ENCODE measurements at regions not wholly inside any gene's neighbourhood (a gene's known extent, or its start where the extent isn't known, plus 50 kb on each side); places are given as distances from the start of the nearest gene placed in this dataset.

DNA sequence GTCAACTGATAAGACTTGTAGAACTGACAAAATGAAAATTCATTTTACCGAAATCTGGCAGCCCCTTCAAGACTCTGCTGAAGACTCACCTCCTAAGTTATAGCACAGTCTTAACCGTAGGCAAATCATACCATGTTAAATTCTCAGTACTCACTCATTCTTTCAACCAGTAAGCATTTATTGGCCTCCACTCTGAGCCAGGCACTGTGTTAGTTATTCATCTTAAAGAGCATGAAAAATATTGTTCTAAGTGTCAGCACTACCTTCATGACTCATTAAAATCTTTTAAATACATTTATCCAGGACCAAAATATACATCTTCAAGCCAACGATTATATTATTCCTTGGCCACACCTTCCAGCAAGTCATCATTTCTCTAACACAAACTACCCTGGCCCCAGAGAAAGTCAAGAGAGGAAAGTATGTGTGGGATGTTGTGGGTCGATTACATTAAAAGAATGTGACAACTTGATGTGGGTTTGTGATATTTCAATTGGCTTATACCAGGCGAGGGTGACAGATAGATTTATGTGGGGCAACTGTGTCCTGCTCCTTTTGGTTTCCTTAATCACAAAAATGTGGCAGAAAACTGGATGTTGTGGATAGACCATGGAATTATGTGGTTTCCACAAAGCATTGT is 55.0 kb downstream of the TMEM30B start:
- Histone ChIP-seq H2AFZ (ENCODE audit: insufficient read depth, low read length, poor library complexity) (no peak overlapping the region), H2BK12ac (ENCODE audit: low read length) (no peak overlapping the region), H4K12ac (ENCODE audit: low read depth, low read length) (no peak overlapping the region), H3K9ac (ENCODE audit: low read length) (no peak overlapping the region), H3K14ac (ENCODE audit: low read length) (no peak overlapping the region), H3K36me3 (ENCODE audit: control insufficient read depth in 1 of 2, insufficient read depth in 2 of 2, low read length in 2 of 2) (no peaks in the 10 kb centered on the region), H3K27me3 (ENCODE audit: insufficient read depth, low read length) (no peaks in the 10 kb centered on the region), H4K91ac (ENCODE audit: low read depth, low read length) (no peak overlapping the region), H3K4me2 (ENCODE audit: low read length) (no peak overlapping the region), H2AK5ac (ENCODE audit: low read length) (no peak overlapping the region), H3K4me1 (ENCODE audit: control insufficient read depth in 1 of 2, insufficient read depth in 2 of 2, low read length in 2 of 2) (peaks cover 2 to 4% of the 10 kb centered on the region in 2 experiments), H2BK5ac (ENCODE audit: low read depth, low read length, poor library complexity) (no peak overlapping the region), H3K23ac (ENCODE audit: low read length) (no peak overlapping the region), H3K79me1 (ENCODE audit: low read length) (no peaks in the 10 kb centered on the region), H4K8ac (ENCODE audit: low read depth, low read length) (no peak overlapping the region), H3K18ac (ENCODE audit: low read length) (no peak overlapping the region), H2BK120ac (ENCODE audit: insufficient read depth, low read length, poor library complexity) (no peak overlapping the region), H3K9me3 (ENCODE audit: insufficient read depth, low read depth, low read length) (no peaks in the 10 kb centered on the region), H3K79me2 (ENCODE audit: control insufficient read depth, insufficient read depth, low read length, poor library complexity) (no peaks in the 10 kb centered on the region), H3K27ac (ENCODE audit: low read depth, low read length) (no peak overlapping the region), H3K4ac (ENCODE audit: low read depth, low read length) (no peak overlapping the region), H3K4me3 (ENCODE audit: low read depth, low read length) (no peak overlapping the region)
- WGBS (ENCODE audit: extremely low coverage, insufficient coverage, insufficient read length): no CpG with 5 or more reads among the region's 5 CpGs
- DNase-seq: no peak

DNA sequence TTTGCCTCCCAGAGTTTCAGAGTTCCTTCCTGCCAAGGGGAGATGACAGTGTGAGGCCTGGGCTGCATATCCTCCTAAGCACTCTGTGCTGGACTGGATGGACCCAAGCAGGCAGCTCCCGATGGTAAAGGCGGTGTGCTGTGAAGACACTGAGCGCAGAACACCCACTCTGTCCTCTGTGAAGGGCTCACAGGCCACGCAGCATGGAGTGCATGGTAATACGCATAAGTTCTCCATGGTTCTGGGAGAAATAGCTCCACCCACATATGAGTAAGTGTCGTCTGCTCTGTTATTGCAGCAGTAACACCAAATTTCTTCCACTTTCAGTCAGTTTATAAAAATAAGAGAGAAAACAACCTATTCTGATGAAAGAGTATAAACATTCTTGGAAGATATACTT is 55.8 kb downstream of the TMEM30B start:
- Histone ChIP-seq H3K27me3 (ENCODE audit: insufficient read depth, low read length) (no peaks in the 10 kb centered on the region), H2AFZ (ENCODE audit: insufficient read depth, low read length, poor library complexity) (no peak overlapping the region), H3K23ac (ENCODE audit: low read length) (no peak overlapping the region), H2AK5ac (ENCODE audit: low read length) (no peak overlapping the region), H3K79me1 (ENCODE audit: low read length) (no peaks in the 10 kb centered on the region), H3K9ac (ENCODE audit: low read length) (no peak overlapping the region), H4K8ac (ENCODE audit: low read depth, low read length) (no peak overlapping the region), H3K36me3 (ENCODE audit: control insufficient read depth in 1 of 2, insufficient read depth in 2 of 2, low read length in 2 of 2) (no peaks in the 10 kb centered on the region), H3K18ac (ENCODE audit: low read length) (no peak overlapping the region), H4K91ac (ENCODE audit: low read depth, low read length) (no peak overlapping the region), H3K4me1 (ENCODE audit: control insufficient read depth in 1 of 2, insufficient read depth in 2 of 2, low read length in 2 of 2) (peaks cover 2 to 4% of the 10 kb centered on the region in 2 experiments), H2BK5ac (ENCODE audit: low read depth, low read length, poor library complexity) (no peak overlapping the region), H2BK120ac (ENCODE audit: insufficient read depth, low read length, poor library complexity) (no peak overlapping the region), H3K4me3 (ENCODE audit: low read depth, low read length) (no peak overlapping the region), H2BK12ac (ENCODE audit: low read length) (no peak overlapping the region), H3K4me2 (ENCODE audit: low read length) (no peak overlapping the region), H3K9me3 (ENCODE audit: insufficient read depth, low read depth, low read length) (no peaks in the 10 kb centered on the region), H4K12ac (ENCODE audit: low read depth, low read length) (no peak overlapping the region), H3K14ac (ENCODE audit: low read length) (no peak overlapping the region), H3K79me2 (ENCODE audit: control insufficient read depth, insufficient read depth, low read length, poor library complexity) (no peaks in the 10 kb centered on the region), H3K27ac (ENCODE audit: low read depth, low read length) (no peak overlapping the region), H3K4ac (ENCODE audit: low read depth, low read length) (no peak overlapping the region)
- no CpG with 5 or more reads among the region's 6 CpGs for WGBS (ENCODE audit: extremely low coverage, insufficient coverage, insufficient read length)
- DNase-seq: no peak

DNA sequence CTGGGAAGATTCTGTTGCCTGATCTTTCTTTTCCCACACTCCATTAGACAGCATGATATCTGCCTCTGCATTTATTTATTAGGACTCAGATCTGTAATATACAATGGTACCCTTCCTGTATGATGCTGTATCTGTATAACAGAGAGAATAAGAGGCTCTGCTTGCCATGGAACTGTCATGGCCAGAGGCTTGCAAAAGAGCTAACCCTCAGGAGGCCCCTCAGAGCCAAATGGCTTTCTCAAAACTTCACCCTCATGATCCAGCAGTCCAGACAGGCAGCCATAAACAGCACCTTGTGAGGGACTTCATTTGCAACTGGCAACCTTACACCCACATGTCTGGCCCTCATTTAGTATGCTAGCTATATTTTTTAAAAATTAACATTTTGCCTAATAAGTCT is 57.6 kb downstream of the TMEM30B start:
- no peak overlapping the region for H3K9ac ChIP-seq (ENCODE audit: low read length)
- no peak overlapping the region for H4K91ac ChIP-seq (ENCODE audit: low read depth, low read length)

GRCh38 chr14:61222388-61222787 is 58.8 kb downstream of the TMEM30B start:
- Histone ChIP-seq H3K9ac (ENCODE audit: low read length) (no peak overlapping the region), H2AFZ (ENCODE audit: insufficient read depth, low read length, poor library complexity) (no peak overlapping the region), H3K4me3 (ENCODE audit: low read depth, low read length) (no peak overlapping the region), H3K36me3 (ENCODE audit: control insufficient read depth in 1 of 2, insufficient read depth in 2 of 2, low read length in 2 of 2) (no peaks in the 10 kb centered on the region), H3K79me1 (ENCODE audit: low read length) (no peaks in the 10 kb centered on the region), H2BK5ac (ENCODE audit: low read depth, low read length, poor library complexity) (no peak overlapping the region), H3K4me1 (ENCODE audit: control insufficient read depth in 1 of 2, insufficient read depth in 2 of 2, low read length in 2 of 2) (peaks cover 2 to 4% of the 10 kb centered on the region in 2 experiments), H2BK120ac (ENCODE audit: insufficient read depth, low read length, poor library complexity) (no peak overlapping the region), H4K8ac (ENCODE audit: low read depth, low read length) (no peak overlapping the region), H3K18ac (ENCODE audit: low read length) (no peak overlapping the region), H3K4ac (ENCODE audit: low read depth, low read length) (no peak overlapping the region), H3K27me3 (ENCODE audit: insufficient read depth, low read length) (no peaks in the 10 kb centered on the region), H4K12ac (ENCODE audit: low read depth, low read length) (no peak overlapping the region), H4K91ac (ENCODE audit: low read depth, low read length) (no peak overlapping the region), H3K23ac (ENCODE audit: low read length) (no peak overlapping the region), H2AK5ac (ENCODE audit: low read length) (no peak overlapping the region), H2BK12ac (ENCODE audit: low read length) (no peak overlapping the region), H3K4me2 (ENCODE audit: low read length) (no peak overlapping the region), H3K27ac (ENCODE audit: low read depth, low read length) (no peak overlapping the region), H3K14ac (ENCODE audit: low read length) (no peak overlapping the region), H3K9me3 (ENCODE audit: insufficient read depth, low read depth, low read length) (no peaks in the 10 kb centered on the region), H3K79me2 (ENCODE audit: control insufficient read depth, insufficient read depth, low read length, poor library complexity) (no peaks in the 10 kb centered on the region)
- WGBS (ENCODE audit: extremely low coverage, insufficient coverage, insufficient read length): no CpG with 5 or more reads among the region's 3 CpGs
- DNase-seq: no peak

More for the DNA sequence above, 57.6 kb downstream of the TMEM30B start:
- H2AFZ ChIP-seq (ENCODE audit: insufficient read depth, low read length, poor library complexity): no peak overlapping the region
- H4K12ac ChIP-seq (ENCODE audit: low read depth, low read length): no peak overlapping the region
- no peaks in the 10 kb centered on the region for H3K27me3 ChIP-seq (ENCODE audit: insufficient read depth, low read length)
- no peak overlapping the region for H3K4me2 ChIP-seq (ENCODE audit: low read length)
- H2BK120ac ChIP-seq (ENCODE audit: insufficient read depth, low read length, poor library complexity): no peak overlapping the region
- no peaks in the 10 kb centered on the region for H3K79me2 ChIP-seq (ENCODE audit: control insufficient read depth, insufficient read depth, low read length, poor library complexity)
- H2BK12ac ChIP-seq (ENCODE audit: low read length): no peak overlapping the region
- DNase-seq: no peak
- peaks cover 2 to 4% of the 10 kb centered on the region in 2 experiments for H3K4me1 ChIP-seq (ENCODE audit: control insufficient read depth in 1 of 2, insufficient read depth in 2 of 2, low read length in 2 of 2)
- H2BK5ac ChIP-seq (ENCODE audit: low read depth, low read length, poor library complexity): no peak overlapping the region
- H3K14ac ChIP-seq (ENCODE audit: low read length): no peak overlapping the region
- no peak overlapping the region for H3K4ac ChIP-seq (ENCODE audit: low read depth, low read length)
- no peak overlapping the region for H2AK5ac ChIP-seq (ENCODE audit: low read length)
- no peaks in the 10 kb centered on the region for H3K79me1 ChIP-seq (ENCODE audit: low read length)
- H3K18ac ChIP-seq (ENCODE audit: low read length): no peak overlapping the region
- H3K27ac ChIP-seq (ENCODE audit: low read depth, low read length): no peak overlapping the region
- no peak overlapping the region for H3K4me3 ChIP-seq (ENCODE audit: low read depth, low read length)
- H3K36me3 ChIP-seq (ENCODE audit: control insufficient read depth in 1 of 2, insufficient read depth in 2 of 2, low read length in 2 of 2): no peaks in the 10 kb centered on the region
- no peaks in the 10 kb centered on the region for H3K9me3 ChIP-seq (ENCODE audit: insufficient read depth, low read depth, low read length)
- no peak overlapping the region for H4K8ac ChIP-seq (ENCODE audit: low read depth, low read length)
- H3K23ac ChIP-seq (ENCODE audit: low read length): no peak overlapping the region

Data from trophoblast cell (in vitro differentiated cells and primary cell).